ENCODE measurements at regions not wholly inside any gene's neighbourhood (a gene's known extent, or its start where the extent isn't known, plus 50 kb on each side); places are given as distances from the start of the nearest gene placed in this dataset.
"Not testable (repeated sequence)": the region's sequence is repeated elsewhere in the genome, so short reads cannot be mapped to it uniquely, and the experiment has no call there.

GRCh38 chr2:146429366-146429765 lies 1415.5 kb upstream of the ACVR2A start:
- no peak for TF ChIP-seq CTCF (IDR thresholded peaks at IDR 0.05; ENCODE audit: unreplicated experiment)
- Mint-ChIP-seq H3K27ac (no peak overlapping the region), H3K4me3 (no peak overlapping the region), H3K27me3 (ENCODE audit: low read depth) (peaks cover 2% of the 10 kb centered on the region), H3K9me3 (no peaks in the 10 kb centered on the region), H3K4me1 (no peaks in the 10 kb centered on the region), H3K36me3 (no peaks in the 10 kb centered on the region)
- DNase-seq (ENCODE audit: low spot score in 2 of 2, unreplicated experiment in 2 of 2), result no peak

GRCh38 chr2:146417942-146418341 lies 1426.9 kb upstream of the ACVR2A start:
- DNase-seq (ENCODE audit: low spot score in 2 of 2, unreplicated experiment in 2 of 2), result no peak
- H3K4me3 Mint-ChIP-seq, result no peak overlapping the region
- no peak for TF ChIP-seq CTCF (IDR thresholded peaks at IDR 0.05; ENCODE audit: unreplicated experiment)
- H3K27ac Mint-ChIP-seq, result no peak overlapping the region
- no peaks in the 10 kb centered on the region for H3K27me3 Mint-ChIP-seq (ENCODE audit: low read depth)
- peaks cover 4% of the 10 kb centered on the region for H3K4me1 Mint-ChIP-seq
- no peaks in the 10 kb centered on the region for H3K36me3 Mint-ChIP-seq
- no peaks in the 10 kb centered on the region for H3K9me3 Mint-ChIP-seq

GRCh38 chr2:146415291-146415690 lies 1429.5 kb upstream of the ACVR2A start:
- H3K4me1 Mint-ChIP-seq, result peaks cover 4% of the 10 kb centered on the region
- no peaks in the 10 kb centered on the region for H3K36me3 Mint-ChIP-seq
- no peak overlapping the region for H3K4me3 Mint-ChIP-seq
- no peak for DNase-seq (ENCODE audit: low spot score in 2 of 2, unreplicated experiment in 2 of 2)
- H3K27ac Mint-ChIP-seq, result no peak overlapping the region
- no peak for TF ChIP-seq CTCF (IDR thresholded peaks at IDR 0.05; ENCODE audit: unreplicated experiment)
- no peaks in the 10 kb centered on the region for H3K9me3 Mint-ChIP-seq
- H3K27me3 Mint-ChIP-seq (ENCODE audit: low read depth), result no peaks in the 10 kb centered on the region

- Mint-ChIP-seq H3K27ac (no peak overlapping the region), H3K4me3 (no peak overlapping the region)
Measured at GRCh38 chr2:146414456-146414855, 1430.4 kb upstream of the ACVR2A start.

GRCh38 chr2:146413086-146413610 lies 1431.7 kb upstream of the ACVR2A start:
- no peaks in the 10 kb centered on the region for H3K9me3 Mint-ChIP-seq
- no peak overlapping the region for H3K4me3 Mint-ChIP-seq
- TF ChIP-seq CTCF (IDR thresholded peaks at IDR 0.05; ENCODE audit: unreplicated experiment), result no peak
- no peak for DNase-seq (ENCODE audit: low spot score in 2 of 2, unreplicated experiment in 2 of 2)
- no peaks in the 10 kb centered on the region for H3K27me3 Mint-ChIP-seq (ENCODE audit: low read depth)
- H3K27ac Mint-ChIP-seq, result no peak overlapping the region
- H3K36me3 Mint-ChIP-seq, result no peaks in the 10 kb centered on the region
- H3K4me1 Mint-ChIP-seq, result peaks cover 4% of the 10 kb centered on the region

More at GRCh38 chr2:146414456-146414855, 1430.4 kb upstream of the ACVR2A start:
- H3K27me3 Mint-ChIP-seq (ENCODE audit: low read depth), result no peaks in the 10 kb centered on the region
- TF ChIP-seq CTCF (IDR thresholded peaks at IDR 0.05; ENCODE audit: unreplicated experiment), result no peak
- no peaks in the 10 kb centered on the region for H3K9me3 Mint-ChIP-seq
- H3K36me3 Mint-ChIP-seq, result no peaks in the 10 kb centered on the region
- DNase-seq (ENCODE audit: low spot score in 2 of 2, unreplicated experiment in 2 of 2), result no peak
- peaks cover 4% of the 10 kb centered on the region for H3K4me1 Mint-ChIP-seq

GRCh38 chr2:146412625-146413024 lies 1432.2 kb upstream of the ACVR2A start:
- Mint-ChIP-seq H3K36me3 (no peaks in the 10 kb centered on the region), H3K9me3 (no peaks in the 10 kb centered on the region), H3K27me3 (ENCODE audit: low read depth) (no peaks in the 10 kb centered on the region), H3K4me3 (no peak overlapping the region), H3K4me1 (peaks cover 4% of the 10 kb centered on the region), H3K27ac (no peak overlapping the region)
- no peak for TF ChIP-seq CTCF (IDR thresholded peaks at IDR 0.05; ENCODE audit: unreplicated experiment)
- DNase-seq (ENCODE audit: low spot score in 2 of 2, unreplicated experiment in 2 of 2), result no peak

GRCh38 chr2:146405402-146406309 lies 1439.2 kb upstream of the ACVR2A start:
- H3K36me3 Mint-ChIP-seq; DNase-seq (ENCODE audit: low spot score in 2 of 2, unreplicated experiment in 2 of 2): not testable (repeated sequence)

More at GRCh38 chr2:146405402-146406309, 1439.2 kb upstream of the ACVR2A start:
- H3K9me3 Mint-ChIP-seq, result peaks cover 25% of the 10 kb centered on the region
- not testable (repeated sequence) for H3K27ac Mint-ChIP-seq; H3K4me1 Mint-ChIP-seq; H3K4me3 Mint-ChIP-seq; H3K27me3 Mint-ChIP-seq (ENCODE audit: low read depth)

Data from mesothelial cell of epicardium (in vitro differentiated cells).